Activated naive CD8-positive, alpha-beta T cell treated with anti-CD3 and anti-CD28 coated beads, Interleukin-2, amount 10 ng/mL, durations not matched to agents 7 days and 5 days (primary cell): ENCODE measurements at regions not wholly inside any gene's neighbourhood (a gene's known extent, or its start where the extent isn't known, plus 50 kb on each side); places are given as distances from the start of the nearest gene placed in this dataset.

Source experiments
- ATAC-seq: fragments of 150-1000 bp; cut with Tn5 transposase; one replicate; pipeline ENCODE4 v1.10.0; 2021; ENCODE audit warnings: low read depth, moderate library complexity
- POLR2A ChIA-PET: fragments of 350-600 bp; sonication (Branson Sonifier 250); formaldehyde crosslinking; loops from one replicate; lab custom pipeline; 2021; ENCODE audit warnings: antibody characterized with exemption; lab: Charles Lee
- DNase-seq: peaks from one replicate; pipeline ENCODE4 v3.0.0; 2021
- H3K27ac Mint-ChIP-seq: one replicate; pipeline ENCODE4 v1.8.0; 2022; ENCODE audit warnings: mild to moderate bottlenecking, mixed read lengths
- H3K27me3 Mint-ChIP-seq: one replicate; pipeline ENCODE4 v1.8.0; 2022; ENCODE audit warnings: mild to moderate bottlenecking, moderate library complexity, mixed read lengths
- H3K36me3 Mint-ChIP-seq: one replicate; pipeline ENCODE4 v1.8.0; 2021; ENCODE audit warnings: mild to moderate bottlenecking, mixed read lengths
- H3K4me1 Mint-ChIP-seq: one replicate; pipeline ENCODE4 v1.8.0; 2021; ENCODE audit warnings: mixed read lengths
- H3K4me3 Mint-ChIP-seq: one replicate; pipeline ENCODE4 v1.8.0; 2022; ENCODE audit warnings: mild to moderate bottlenecking, moderate library complexity, mixed read lengths
- H3K9me3 Mint-ChIP-seq: one replicate; pipeline ENCODE4 v1.8.0; 2021; ENCODE audit warnings: mixed read lengths

GRCh38 chr13:106899442-106899841, 331.5 kb upstream of the ARGLU1 start:
- Mint-ChIP-seq H3K4me3 (no peak overlapping the region), H3K9me3 (no peaks in the 10 kb centered on the region), H3K27ac (no peak overlapping the region), H3K4me1 (no peaks in the 10 kb centered on the region), H3K27me3 (no peaks in the 10 kb centered on the region), H3K36me3 (no peaks in the 10 kb centered on the region)
- POLR2A ChIA-PET: no interaction called here
- DNase-seq (no peak), ATAC-seq (no peak)

GRCh38 chr13:106898231-106898630, 330.3 kb upstream of the ARGLU1 start:
- H3K36me3 Mint-ChIP-seq: no peaks in the 10 kb centered on the region
- no peaks in the 10 kb centered on the region for H3K27me3 Mint-ChIP-seq
- no peaks in the 10 kb centered on the region for H3K9me3 Mint-ChIP-seq
- no peak overlapping the region for H3K4me3 Mint-ChIP-seq
- no peaks in the 10 kb centered on the region for H3K4me1 Mint-ChIP-seq
- DNase-seq (no peak), ATAC-seq (no peak)
- no peak overlapping the region for H3K27ac Mint-ChIP-seq
- POLR2A ChIA-PET: no interaction called here

GRCh38 chr13:106888148-106888547, 320.2 kb upstream of the ARGLU1 start:
- DNase-seq: no peak
- Mint-ChIP-seq H3K9me3 (no peaks in the 10 kb centered on the region), H3K4me1 (no peaks in the 10 kb centered on the region), H3K4me3 (no peak overlapping the region), H3K27me3 (no peaks in the 10 kb centered on the region), H3K36me3 (no peaks in the 10 kb centered on the region), H3K27ac (no peak overlapping the region)
- POLR2A ChIA-PET: no interaction called here
- ATAC-seq: no peak

- ATAC-seq (no peak), DNase-seq (no peak)
- Mint-ChIP-seq H3K27ac (no peak overlapping the region), H3K4me3 (no peak overlapping the region), H3K9me3 (no peaks in the 10 kb centered on the region), H3K4me1 (no peaks in the 10 kb centered on the region), H3K36me3 (no peaks in the 10 kb centered on the region), H3K27me3 (no peaks in the 10 kb centered on the region)
- POLR2A ChIA-PET: no interaction called here
Observed at GRCh38 chr13:106887686-106888085, 319.7 kb upstream of the ARGLU1 start.

GRCh38 chr13:106883976-106884375, 316.0 kb upstream of the ARGLU1 start:
- DNase-seq: no peak
- no peak overlapping the region for H3K4me3 Mint-ChIP-seq
- H3K4me1 Mint-ChIP-seq: no peaks in the 10 kb centered on the region
- POLR2A ChIA-PET: no interaction called here
- no peaks in the 10 kb centered on the region for H3K27me3 Mint-ChIP-seq
- H3K36me3 Mint-ChIP-seq: no peaks in the 10 kb centered on the region
- no peak overlapping the region for H3K27ac Mint-ChIP-seq
- no peaks in the 10 kb centered on the region for H3K9me3 Mint-ChIP-seq
- no peak for ATAC-seq

GRCh38 chr13:106882246-106882645, 314.3 kb upstream of the ARGLU1 start:
- no peaks in the 10 kb centered on the region for H3K4me1 Mint-ChIP-seq
- no peak for ATAC-seq
- H3K27ac Mint-ChIP-seq: no peak overlapping the region
- no peaks in the 10 kb centered on the region for H3K36me3 Mint-ChIP-seq
- DNase-seq: no peak
- no peak overlapping the region for H3K4me3 Mint-ChIP-seq
- peaks cover 1% of the 10 kb centered on the region for H3K9me3 Mint-ChIP-seq
- POLR2A ChIA-PET: no interaction called here
- no peaks in the 10 kb centered on the region for H3K27me3 Mint-ChIP-seq

- POLR2A ChIA-PET: no interaction called here
- no peaks in the 10 kb centered on the region for H3K36me3 Mint-ChIP-seq
- no peak for DNase-seq
- H3K4me1 Mint-ChIP-seq: no peaks in the 10 kb centered on the region
- no peak overlapping the region for H3K27ac Mint-ChIP-seq
- ATAC-seq: no peak
- peaks cover 4% of the 10 kb centered on the region for H3K9me3 Mint-ChIP-seq
- no peaks in the 10 kb centered on the region for H3K27me3 Mint-ChIP-seq
- H3K4me3 Mint-ChIP-seq: no peak overlapping the region
Observed at GRCh38 chr13:106879806-106880205, 311.9 kb upstream of the ARGLU1 start.

- no peaks in the 10 kb centered on the region for H3K36me3 Mint-ChIP-seq
- H3K4me1 Mint-ChIP-seq: no peaks in the 10 kb centered on the region
- POLR2A ChIA-PET: no interaction called here
- ATAC-seq (no peak), DNase-seq (no peak)
- peaks cover 2% of the 10 kb centered on the region for H3K27me3 Mint-ChIP-seq
- H3K9me3 Mint-ChIP-seq: peaks cover 6% of the 10 kb centered on the region
- H3K4me3 Mint-ChIP-seq: no peak overlapping the region
- no peak overlapping the region for H3K27ac Mint-ChIP-seq
Observed at GRCh38 chr13:106874323-106874722, 306.4 kb upstream of the ARGLU1 start.

GRCh38 chr13:106873810-106874209, 305.9 kb upstream of the ARGLU1 start:
- POLR2A ChIA-PET: no interaction called here
- Mint-ChIP-seq H3K4me3 (no peak overlapping the region), H3K36me3 (no peaks in the 10 kb centered on the region), H3K9me3 (peaks cover 6% of the 10 kb centered on the region), H3K27ac (no peak overlapping the region), H3K27me3 (peaks cover 2% of the 10 kb centered on the region), H3K4me1 (no peaks in the 10 kb centered on the region)
- DNase-seq (no peak), ATAC-seq (no peak)

- no peaks in the 10 kb centered on the region for H3K36me3 Mint-ChIP-seq
- peaks cover 3% of the 10 kb centered on the region for H3K27me3 Mint-ChIP-seq
- H3K4me1 Mint-ChIP-seq: no peaks in the 10 kb centered on the region
- DNase-seq (no peak), ATAC-seq (no peak)
- POLR2A ChIA-PET: no interaction called here
- no peaks in the 10 kb centered on the region for H3K9me3 Mint-ChIP-seq
- no peak overlapping the region for H3K27ac Mint-ChIP-seq
- H3K4me3 Mint-ChIP-seq: no peak overlapping the region
Observed at GRCh38 chr13:106867249-106867648, 299.3 kb upstream of the ARGLU1 start.

GRCh38 chr13:106865716-106866440, 297.9 kb upstream of the ARGLU1 start:
- no peak for DNase-seq
- POLR2A ChIA-PET: no interaction called here
- H3K4me3 Mint-ChIP-seq: no peak overlapping the region
- H3K4me1 Mint-ChIP-seq: no peaks in the 10 kb centered on the region
- H3K36me3 Mint-ChIP-seq: no peaks in the 10 kb centered on the region
- no peaks in the 10 kb centered on the region for H3K9me3 Mint-ChIP-seq
- H3K27ac Mint-ChIP-seq: no peak overlapping the region
- no peak for ATAC-seq
- peaks cover 3% of the 10 kb centered on the region for H3K27me3 Mint-ChIP-seq

GRCh38 chr13:106859533-106859904, 291.6 kb upstream of the ARGLU1 start:
- H3K4me3 Mint-ChIP-seq: no peak overlapping the region
- peaks cover 2% of the 10 kb centered on the region for H3K9me3 Mint-ChIP-seq
- H3K36me3 Mint-ChIP-seq: no peaks in the 10 kb centered on the region
- POLR2A ChIA-PET: no interaction called here
- H3K4me1 Mint-ChIP-seq: no peaks in the 10 kb centered on the region
- ATAC-seq (no peak), DNase-seq (no peak)
- no peaks in the 10 kb centered on the region for H3K27me3 Mint-ChIP-seq
- no peak overlapping the region for H3K27ac Mint-ChIP-seq

GRCh38 chr13:106858903-106859532, 291.1 kb upstream of the ARGLU1 start:
- no peak for DNase-seq
- ATAC-seq: no peak
- H3K4me1 Mint-ChIP-seq: no peaks in the 10 kb centered on the region
- POLR2A ChIA-PET: no interaction called here
- peaks cover 2% of the 10 kb centered on the region for H3K9me3 Mint-ChIP-seq
- no peak overlapping the region for H3K4me3 Mint-ChIP-seq
- no peaks in the 10 kb centered on the region for H3K36me3 Mint-ChIP-seq
- no peaks in the 10 kb centered on the region for H3K27me3 Mint-ChIP-seq
- H3K27ac Mint-ChIP-seq: no peak overlapping the region

- Mint-ChIP-seq H3K27me3 (no peaks in the 10 kb centered on the region), H3K4me3 (no peak overlapping the region), H3K4me1 (no peaks in the 10 kb centered on the region), H3K9me3 (peaks cover 2% of the 10 kb centered on the region), H3K36me3 (no peaks in the 10 kb centered on the region), H3K27ac (no peak overlapping the region)
- POLR2A ChIA-PET: no interaction called here
- ATAC-seq (no peak), DNase-seq (no peak)
Observed at GRCh38 chr13:106852436-106852835, 284.5 kb upstream of the ARGLU1 start.
